H4 (cell line): ENCODE measurements at regions not wholly inside any gene's neighbourhood (a gene's known extent, or its start where the extent isn't known, plus 50 kb on each side); places are given as distances from the start of the nearest gene placed in this dataset.
A peak's percentile ranks its signal among the peaks of the same experiment; 100 is the strongest.

Experiments
- DNase-seq: peaks from one replicate; pipeline ENCODE4 v3.0.0-alpha.2; 2015; ENCODE audit warnings: low spot score

DNA sequence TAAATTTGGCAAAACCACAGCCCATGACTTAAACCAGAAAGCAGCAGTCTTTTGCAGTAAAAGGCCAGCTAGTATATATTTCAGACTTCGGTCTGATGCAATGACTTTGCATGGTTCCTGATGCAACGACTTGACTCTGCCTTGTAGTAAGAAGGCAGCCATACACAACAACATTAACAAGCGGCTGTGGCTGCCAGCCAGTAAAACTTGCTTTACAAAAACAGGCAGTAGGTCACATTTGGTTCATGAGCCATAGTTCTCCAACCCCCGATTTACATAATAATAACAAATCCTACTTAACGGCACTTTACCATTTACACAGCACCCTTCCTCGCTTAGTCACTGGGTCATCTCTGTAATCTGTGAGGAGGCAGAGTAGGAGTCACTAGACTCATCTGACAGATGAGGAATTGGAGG lies 410.3 kb downstream of the LRATD1 start:
- DNase-seq: peak; percentile 82

GRCh38 chr2:15043336-15044058 lies 411.0 kb downstream of the LRATD1 start:
- no peak for DNase-seq

GRCh38 chr2:15045054-15045453 lies 412.5 kb downstream of the LRATD1 start:
- no peak for DNase-seq

- DNase-seq: no peak
Observed at GRCh38 chr2:15047184-15047583, 414.7 kb downstream of the LRATD1 start.

DNA sequence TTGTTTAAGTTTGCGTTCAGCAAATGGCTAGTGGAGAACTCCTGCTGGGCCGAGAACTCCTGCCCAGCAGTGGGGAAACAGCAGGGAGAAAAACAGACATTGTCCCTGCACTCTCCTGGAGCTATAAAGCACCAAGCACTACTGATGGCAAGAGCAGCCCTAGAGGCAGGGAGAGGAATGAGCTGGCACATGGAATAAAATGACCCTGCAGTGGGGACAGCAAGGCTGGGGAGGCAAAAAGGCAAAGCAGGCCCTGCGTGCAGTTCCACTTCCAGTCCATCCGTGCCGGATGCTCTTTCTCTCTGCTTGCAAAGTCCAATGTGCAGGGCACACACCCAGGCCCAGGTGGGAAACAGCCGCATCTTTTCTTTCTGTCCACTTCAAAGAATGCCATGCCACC lies 415.5 kb downstream of the LRATD1 start:
- DNase-seq: no peak

GRCh38 chr2:15049096-15049993 lies 416.8 kb downstream of the LRATD1 start:
- no peak for DNase-seq

- no peak for DNase-seq
Observed at GRCh38 chr2:15050483-15050882, 418.0 kb downstream of the LRATD1 start.

- DNase-seq: no peak
Observed at GRCh38 chr2:15053542-15053941, 421.0 kb downstream of the LRATD1 start.

- DNase-seq: no peak
Observed at GRCh38 chr2:15058015-15058720, 425.7 kb downstream of the LRATD1 start.

- no peak for DNase-seq
Observed at GRCh38 chr2:15058721-15059157, 426.2 kb downstream of the LRATD1 start.

DNA sequence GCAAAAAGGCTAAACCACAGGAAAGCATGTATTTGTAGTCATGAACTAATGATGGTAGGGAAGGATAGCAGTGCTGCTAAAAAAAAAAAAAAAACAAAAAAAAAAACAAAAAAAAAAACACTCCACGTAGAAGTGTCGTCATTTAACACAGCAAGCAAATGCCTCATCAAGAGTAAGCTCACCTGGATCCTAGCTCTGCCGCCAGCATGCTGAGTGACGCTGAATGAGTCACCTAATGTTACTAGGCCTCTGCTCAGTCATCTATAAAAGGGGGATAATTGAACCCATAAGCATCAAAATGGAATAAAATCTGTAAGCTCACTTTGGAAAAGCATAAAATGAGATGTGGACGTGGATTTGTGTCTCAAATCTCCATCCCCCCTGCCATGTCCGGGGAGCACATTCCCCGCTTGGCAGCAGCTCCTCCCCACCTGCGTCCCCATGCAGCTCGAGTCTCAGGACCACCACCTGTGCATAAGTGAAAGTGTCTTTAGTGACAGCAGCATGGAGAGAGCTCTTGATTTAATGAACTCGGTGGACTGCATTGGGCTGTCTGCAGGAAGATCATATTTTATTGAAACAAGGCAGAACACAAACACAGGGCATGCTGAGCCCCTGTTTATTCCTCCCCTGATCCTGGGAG lies 427.5 kb downstream of the LRATD1 start:
- no peak for DNase-seq

DNA sequence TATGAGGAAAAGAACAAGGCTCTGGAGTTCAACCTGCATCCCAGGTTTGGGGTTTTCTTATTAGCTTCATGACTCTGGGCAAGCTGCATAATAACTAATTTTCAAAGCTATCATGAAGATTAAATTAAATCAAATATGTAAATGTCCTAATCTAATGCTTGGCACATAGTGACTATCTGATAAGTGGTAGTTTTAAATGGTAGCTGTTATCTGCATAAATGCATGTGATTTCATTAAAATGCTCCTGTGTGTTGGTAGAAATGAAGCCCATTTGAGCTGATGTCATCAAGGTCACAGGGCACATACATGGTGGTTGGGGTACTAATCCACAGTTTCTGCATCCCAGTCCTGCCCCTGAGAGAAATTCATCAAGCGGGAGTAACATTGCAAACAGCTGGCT lies 428.8 kb downstream of the LRATD1 start:
- DNase-seq: no peak

GRCh38 chr2:15066138-15066537 lies 433.6 kb downstream of the LRATD1 start:
- no peak for DNase-seq

DNA sequence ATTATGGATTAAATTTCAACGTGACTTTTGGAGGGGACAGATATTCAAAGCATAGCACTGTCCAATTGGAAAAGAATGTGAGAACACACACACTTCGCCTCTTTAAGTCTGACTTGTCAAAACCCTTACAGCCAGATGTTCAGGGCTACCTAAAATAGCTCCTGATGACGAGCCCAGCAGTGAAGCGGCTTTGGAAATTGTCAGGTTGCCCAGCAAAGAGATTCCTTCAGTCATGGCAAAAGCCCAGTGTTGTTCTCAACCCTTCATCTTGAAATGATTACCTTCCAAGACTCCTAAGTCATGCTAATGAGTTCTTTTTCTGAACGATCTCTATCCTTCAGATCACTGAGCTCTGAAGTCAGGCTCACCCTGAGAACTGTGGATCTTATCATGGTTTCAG lies 436.6 kb downstream of the LRATD1 start:
- DNase-seq: no peak

GRCh38 chr2:15072836-15073235 lies 440.3 kb downstream of the LRATD1 start:
- DNase-seq: no peak

DNA sequence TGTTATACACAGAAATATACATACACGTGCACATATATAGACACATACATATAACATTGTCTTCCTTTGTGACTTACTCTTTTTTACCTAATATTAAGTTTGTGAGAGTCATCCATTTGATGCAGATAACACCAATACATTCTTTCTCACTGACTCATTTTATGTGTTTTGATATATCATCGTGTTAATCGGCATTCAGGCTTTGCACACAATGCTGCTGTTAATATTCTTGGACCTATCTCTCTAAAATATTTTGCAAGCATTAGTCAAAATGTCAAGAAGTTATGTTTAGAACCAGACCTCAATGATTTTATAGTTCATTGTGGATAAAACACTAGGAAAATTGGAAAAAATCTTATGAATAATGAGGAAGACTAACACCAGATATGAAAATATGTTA lies 441.1 kb downstream of the LRATD1 start:
- no peak for DNase-seq

DNA sequence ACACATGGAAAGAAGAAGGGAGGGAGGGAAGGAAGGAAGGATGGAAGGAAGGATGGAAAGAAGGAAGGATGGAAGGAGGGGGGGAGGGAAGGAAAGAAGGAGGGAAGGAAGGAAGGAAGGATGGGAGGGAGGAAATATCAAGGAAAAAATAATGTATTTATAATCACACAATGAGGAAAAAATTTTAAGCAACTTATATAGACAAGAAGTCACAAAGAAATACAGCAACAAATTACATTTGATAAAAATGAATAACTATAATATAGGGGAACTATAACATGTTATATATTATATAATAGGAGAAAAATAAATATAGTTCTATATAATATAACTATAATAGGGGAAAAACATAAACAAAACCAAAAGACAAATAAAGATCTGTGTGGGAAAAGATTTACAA lies 441.8 kb downstream of the LRATD1 start:
- no peak for DNase-seq

DNA sequence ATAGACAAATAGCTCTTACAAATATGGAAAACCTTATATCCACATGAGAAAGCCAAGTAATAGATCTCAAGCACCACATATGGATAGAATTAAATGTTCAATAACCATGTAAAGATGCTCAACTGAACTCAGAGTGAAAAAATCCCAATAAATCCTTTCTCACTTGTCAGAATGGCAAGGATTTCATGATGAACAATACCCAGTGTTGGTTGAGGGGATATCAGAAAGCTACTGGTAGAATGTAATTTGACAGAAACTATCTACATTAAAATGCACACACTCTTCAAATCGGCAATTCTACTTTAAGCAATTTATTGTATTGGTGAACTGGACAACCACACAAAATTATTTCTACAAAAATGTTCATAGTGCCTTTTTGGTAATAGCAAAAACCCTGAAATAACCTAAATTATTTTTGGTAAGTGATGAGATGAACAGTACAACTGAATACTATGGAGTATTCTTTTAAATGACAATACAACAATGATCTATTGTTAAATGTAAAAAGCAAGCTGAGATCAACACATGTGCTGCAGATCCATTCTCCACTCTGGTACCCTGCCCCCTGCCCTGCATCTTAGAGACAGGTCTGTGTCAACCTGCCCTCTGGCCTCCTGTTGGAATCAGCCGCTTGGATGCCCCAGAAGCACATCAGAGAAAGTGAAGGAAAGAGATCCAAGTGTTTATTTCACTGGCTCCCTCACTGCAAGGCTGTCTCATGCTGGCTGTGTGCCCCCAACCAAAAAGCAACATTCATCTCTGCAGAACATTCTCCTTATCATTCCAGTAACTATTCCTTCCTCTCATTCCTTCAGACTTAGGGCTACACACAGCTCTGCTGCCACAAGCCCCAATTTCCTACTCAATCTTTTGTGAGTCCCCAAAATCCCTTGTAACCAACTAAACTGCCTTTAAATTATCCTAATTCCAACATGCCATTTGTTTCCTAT lies 442.5 kb downstream of the LRATD1 start:
- no peak for DNase-seq

DNA sequence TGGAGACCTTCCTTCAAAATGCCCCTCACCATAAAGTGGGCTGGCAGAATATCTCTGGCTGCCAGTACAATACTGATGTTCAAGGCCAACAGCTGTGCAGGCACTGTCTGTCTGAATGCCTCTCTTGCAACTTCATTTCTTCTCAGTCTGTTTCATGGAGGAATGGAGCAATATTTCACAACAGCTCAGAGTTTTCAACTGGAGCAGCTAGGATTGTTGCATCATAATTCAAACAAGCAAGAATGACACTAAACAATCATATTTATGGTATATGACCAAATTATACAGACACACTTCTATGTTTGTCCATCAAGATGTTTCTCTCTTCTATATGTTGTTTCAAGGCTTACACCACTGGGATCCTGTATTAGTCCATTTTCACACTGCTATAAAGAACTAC lies 444.2 kb downstream of the LRATD1 start:
- DNase-seq: no peak

DNA sequence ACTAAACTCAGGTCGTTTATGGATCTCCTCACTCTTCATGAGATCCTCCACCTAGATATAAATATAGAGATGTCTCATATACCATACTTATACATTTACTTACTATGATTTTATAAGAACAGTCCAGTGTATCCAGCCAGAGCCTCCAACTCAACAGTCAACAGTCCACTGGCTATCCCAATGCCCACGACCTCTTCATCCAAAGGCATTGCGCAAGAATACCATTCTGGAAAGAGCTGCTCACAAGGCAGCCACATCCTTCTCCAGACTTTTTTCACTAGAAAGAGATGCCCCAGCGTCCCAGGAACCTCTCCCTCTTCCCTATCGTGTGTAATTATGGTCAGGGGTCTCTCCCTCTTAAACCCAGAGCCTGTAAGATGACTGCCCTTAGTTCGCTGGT lies 448.8 kb downstream of the LRATD1 start:
- DNase-seq: no peak
